ENCODE measurements at regions not wholly inside any gene's neighbourhood (a gene's known extent, or its start where the extent isn't known, plus 50 kb on each side); places are given as distances from the start of the nearest gene placed in this dataset.

- peaks cover 24% of the 10 kb centered on the region for H3K4me1 ChIP-seq (ENCODE audit: low read depth, poor library complexity, severe bottlenecking)
- no peaks in the 10 kb centered on the region for H3K27me3 ChIP-seq (ENCODE audit: insufficient read depth, low read depth)
- no peak overlapping the region for H3K4me3 ChIP-seq (IDR thresholded peaks at IDR 0.05; ENCODE audit: insufficient read depth, low read depth, low read length)
- no peak for TF ChIP-seq CTCF (conservative IDR thresholded peaks at IDR 0.05; ENCODE audit: low read depth, low read length)
- no peaks in the 10 kb centered on the region for H3K79me2 ChIP-seq (ENCODE audit: insufficient read depth, low read depth)
- H3K9ac ChIP-seq, result no peak overlapping the region
- no peak overlapping the region for H2AFZ ChIP-seq (ENCODE audit: low read depth)
- H4K20me1 ChIP-seq (ENCODE audit: insufficient read depth), result no peaks in the 10 kb centered on the region
- no peak overlapping the region for H3K4me2 ChIP-seq
- H3K27ac ChIP-seq, result no peak overlapping the region
- H3K36me3 ChIP-seq (ENCODE audit: insufficient read depth), result no peaks in the 10 kb centered on the region
Observed at GRCh38 chr15:23855947-23856346, 168.8 kb upstream of the NDN start.

- H3K36me3 ChIP-seq (ENCODE audit: insufficient read depth), result no peaks in the 10 kb centered on the region
Observed at GRCh38 chr15:23857028-23857641, 170.0 kb upstream of the NDN start.

DNA sequence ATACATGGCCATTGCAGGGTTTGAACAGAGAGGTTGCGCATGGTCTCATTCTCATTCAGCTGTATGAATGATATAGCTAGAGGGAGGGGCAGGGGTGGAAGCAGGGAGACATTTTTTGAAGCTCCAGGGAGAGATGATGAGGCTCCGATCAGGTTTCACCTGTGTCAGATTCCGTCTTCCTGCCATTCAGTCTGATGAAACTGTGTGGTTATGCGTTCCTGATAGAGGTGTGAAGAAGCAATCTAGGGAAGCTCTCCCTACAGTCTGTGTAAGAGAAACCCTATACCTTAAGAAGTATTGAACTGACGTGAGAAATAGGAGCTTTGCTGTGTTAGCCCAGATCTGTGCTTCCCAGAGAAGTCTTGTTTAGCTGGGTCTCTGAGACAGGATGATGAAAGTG, 171.9 kb upstream of the NDN start:
- Histone ChIP-seq H2AFZ (ENCODE audit: low read depth) (no peak overlapping the region), H3K4me3 (IDR thresholded peaks at IDR 0.05; ENCODE audit: insufficient read depth, low read depth, low read length) (no peak overlapping the region), H3K27ac (no peak overlapping the region), H3K27me3 (ENCODE audit: insufficient read depth, low read depth) (no peaks in the 10 kb centered on the region), H3K4me1 (ENCODE audit: low read depth, poor library complexity, severe bottlenecking) (peaks cover 15% of the 10 kb centered on the region), H4K20me1 (ENCODE audit: insufficient read depth) (no peaks in the 10 kb centered on the region), H3K36me3 (ENCODE audit: insufficient read depth) (no peaks in the 10 kb centered on the region), H3K9ac (no peak overlapping the region), H3K4me2 (no peak overlapping the region), H3K79me2 (ENCODE audit: insufficient read depth, low read depth) (no peaks in the 10 kb centered on the region)
- no peak for TF ChIP-seq CTCF (conservative IDR thresholded peaks at IDR 0.05; ENCODE audit: low read depth, low read length)

More at GRCh38 chr15:23857028-23857641, 170.0 kb upstream of the NDN start:
- H2AFZ ChIP-seq (ENCODE audit: low read depth), result no peak overlapping the region
- H3K79me2 ChIP-seq (ENCODE audit: insufficient read depth, low read depth), result no peaks in the 10 kb centered on the region
- no peak overlapping the region for H3K4me3 ChIP-seq (IDR thresholded peaks at IDR 0.05; ENCODE audit: insufficient read depth, low read depth, low read length)
- no peak overlapping the region for H3K27ac ChIP-seq
- H3K4me1 ChIP-seq (ENCODE audit: low read depth, poor library complexity, severe bottlenecking), result peaks cover 24% of the 10 kb centered on the region
- no peak overlapping the region for H3K4me2 ChIP-seq
- H3K9ac ChIP-seq, result no peak overlapping the region
- no peaks in the 10 kb centered on the region for H4K20me1 ChIP-seq (ENCODE audit: insufficient read depth)
- peak; percentile 67 for TF ChIP-seq CTCF (conservative IDR thresholded peaks at IDR 0.05; ENCODE audit: low read depth, low read length)
- H3K27me3 ChIP-seq (ENCODE audit: insufficient read depth, low read depth), result no peaks in the 10 kb centered on the region

DNA sequence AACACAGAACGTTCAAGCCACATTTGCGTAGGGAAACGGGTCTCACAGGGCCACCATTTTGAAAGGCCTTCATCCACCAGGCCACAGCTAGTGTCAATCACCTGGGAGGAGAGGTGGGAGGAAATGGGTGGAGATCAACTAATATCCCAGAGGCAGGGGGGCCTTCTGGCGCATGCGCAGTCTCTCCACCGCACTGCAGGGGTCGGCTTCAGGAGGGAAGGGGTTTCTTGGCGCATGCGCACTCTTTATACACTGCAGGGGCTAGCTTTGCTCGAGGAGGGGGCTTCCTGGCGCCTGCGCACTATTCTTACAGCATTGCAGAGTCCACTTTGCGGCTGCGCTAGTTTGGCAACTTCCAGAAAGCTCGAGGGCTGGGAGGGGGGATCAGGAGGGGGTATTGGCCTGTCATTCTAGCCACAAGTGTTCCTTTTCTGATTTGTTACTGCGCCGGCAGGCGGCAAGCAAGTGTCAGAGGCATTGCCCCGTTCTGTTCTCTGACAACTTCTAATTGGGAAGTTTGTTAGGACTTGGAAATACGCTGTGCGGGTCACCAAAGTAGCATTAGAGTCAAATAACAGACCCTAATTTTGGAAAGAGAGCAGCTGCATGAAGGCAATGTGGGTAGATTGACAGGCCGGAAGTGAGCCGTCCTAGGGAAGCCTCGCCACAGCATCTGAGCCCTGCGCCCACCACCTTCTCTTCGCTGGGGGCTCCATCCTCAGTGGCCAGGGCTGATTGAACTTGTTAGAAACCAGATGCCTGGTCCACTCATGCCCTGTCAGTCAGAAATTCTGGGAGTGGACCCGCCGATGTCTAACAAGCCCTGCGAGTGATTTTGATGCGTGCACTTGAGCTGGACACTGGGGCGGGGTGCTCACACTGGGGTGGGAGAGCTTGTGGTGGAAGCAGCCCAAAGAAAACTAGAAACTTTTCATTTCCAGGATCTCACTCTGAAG, 173.5 kb upstream of the NDN start:
- Histone ChIP-seq H4K20me1 (ENCODE audit: insufficient read depth) (no peaks in the 10 kb centered on the region), H3K9ac (no peak overlapping the region), H3K4me2 (no peak overlapping the region), H3K4me3 (IDR thresholded peaks at IDR 0.05; ENCODE audit: insufficient read depth, low read depth, low read length) (no peak overlapping the region), H2AFZ (ENCODE audit: low read depth) (no peak overlapping the region), H3K27ac (no peak overlapping the region), H3K36me3 (ENCODE audit: insufficient read depth) (no peaks in the 10 kb centered on the region), H3K79me2 (ENCODE audit: insufficient read depth, low read depth) (no peaks in the 10 kb centered on the region), H3K27me3 (ENCODE audit: insufficient read depth, low read depth) (no peaks in the 10 kb centered on the region), H3K4me1 (ENCODE audit: low read depth, poor library complexity, severe bottlenecking) (peaks cover 1% of the 10 kb centered on the region)
- TF ChIP-seq CTCF (conservative IDR thresholded peaks at IDR 0.05; ENCODE audit: low read depth, low read length), result no peak

Data from KMS-11 (cell line).